Midbrain (tissue), 1 donor: ENCODE measurements at regions not wholly inside any gene's neighbourhood (a gene's known extent, or its start where the extent isn't known, plus 50 kb on each side); places are given as distances from the start of the nearest gene placed in this dataset.
"Not testable (repeated sequence)": the region's sequence is repeated elsewhere in the genome, so short reads cannot be mapped to it uniquely, and the experiment has no call there.

Experiments used
- DNase-seq: peaks from one replicate; lab custom pipeline; 2025; lab: John Stamatoyannopoulos, UW

GRCh38 chr5:21482983-21483650, 1370.0 kb downstream of the CDH12 start:
- not testable (repeated sequence) for DNase-seq

GRCh38 chr5:21482522-21482921, 1370.6 kb downstream of the CDH12 start:
- not testable (repeated sequence) for DNase-seq

GRCh38 chr5:21481320-21482270, 1371.5 kb downstream of the CDH12 start:
- DNase-seq = not testable (repeated sequence)

DNA sequence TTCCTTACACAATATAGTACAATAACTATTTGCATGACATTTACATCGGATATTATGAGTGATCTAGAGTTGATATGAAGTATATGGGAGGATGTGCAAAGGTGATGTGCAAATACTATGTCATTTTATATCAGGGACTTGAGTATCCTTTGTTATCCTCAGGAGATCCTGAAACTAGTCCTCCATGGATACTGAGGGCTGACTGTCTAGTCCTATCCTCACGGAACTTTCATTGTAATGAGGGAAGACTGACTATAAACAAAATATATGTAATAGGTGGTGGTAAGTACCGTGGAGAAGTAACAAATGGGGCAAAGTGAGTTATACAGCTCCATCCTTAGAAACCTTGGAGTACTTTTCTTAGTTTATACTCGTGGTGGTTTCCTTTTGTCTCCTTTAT, 1373.1 kb downstream of the CDH12 start:
- not testable (repeated sequence) for DNase-seq

- DNase-seq = not testable (repeated sequence)
Observed at GRCh38 chr5:21473981-21474380, 1379.2 kb downstream of the CDH12 start.

- not testable (repeated sequence) for DNase-seq
Observed at GRCh38 chr5:21473436-21473835, 1379.7 kb downstream of the CDH12 start.

DNA sequence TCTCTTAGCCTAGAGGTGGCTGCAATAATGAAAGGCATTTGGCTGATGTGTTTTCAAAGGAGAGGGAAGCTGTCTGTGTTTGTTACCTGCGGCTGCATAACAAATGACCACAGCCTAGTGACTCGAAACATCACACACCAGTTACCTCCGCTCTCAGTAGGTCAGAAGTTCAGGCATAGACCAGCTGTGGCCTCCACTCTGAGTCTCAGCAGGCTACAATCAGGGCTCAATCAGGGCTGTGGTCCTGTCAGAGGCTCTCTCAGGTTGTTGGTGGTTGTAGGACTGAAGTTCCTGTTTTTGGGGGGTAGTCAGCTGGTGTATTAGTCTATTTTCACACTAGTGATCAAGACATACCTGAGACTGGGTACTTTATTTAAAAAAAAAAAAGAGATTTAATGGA, 1381.5 kb downstream of the CDH12 start:
- DNase-seq = not testable (repeated sequence)

GRCh38 chr5:21469523-21470101, 1383.5 kb downstream of the CDH12 start:
- peak; percentile 77 for DNase-seq

DNA sequence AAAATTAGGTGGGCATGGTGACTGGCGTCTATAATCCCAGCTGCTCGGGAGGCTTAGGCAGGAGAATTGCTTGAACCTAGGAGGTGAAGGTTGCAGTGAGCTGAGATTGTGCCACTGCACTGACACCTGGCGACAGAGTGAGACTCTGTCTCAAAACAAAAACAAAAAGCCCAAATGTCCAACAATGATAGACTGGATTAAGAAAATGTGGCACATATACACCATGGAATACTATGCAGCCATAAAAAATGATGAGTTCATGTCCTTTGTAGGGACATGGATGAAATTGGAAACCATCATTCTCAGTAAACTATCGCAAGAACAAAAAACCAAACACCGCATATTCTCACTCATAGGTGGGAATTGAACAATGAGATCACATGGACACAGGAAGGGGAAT, 1385.6 kb downstream of the CDH12 start:
- not testable (repeated sequence) for DNase-seq

DNA sequence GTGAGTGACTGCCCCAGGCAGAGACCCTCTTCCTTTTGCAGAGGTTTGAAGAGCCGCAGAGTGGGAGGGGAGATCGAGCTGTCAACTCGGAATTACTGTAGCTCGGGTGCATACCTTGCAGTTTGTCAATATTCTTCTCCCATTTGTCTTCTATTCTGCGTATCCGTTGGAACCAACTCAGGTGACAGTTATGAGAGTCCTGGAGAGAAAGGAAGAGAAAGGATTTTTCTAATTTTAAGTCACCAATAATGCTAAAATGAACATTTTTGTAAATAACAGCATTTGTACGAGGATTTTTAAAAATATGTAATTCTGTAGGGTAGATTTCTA, 1393.4 kb downstream of the CDH12 start:
- DNase-seq = not testable (repeated sequence)

- DNase-seq = no peak
Observed at GRCh38 chr5:21452449-21452848, 1400.7 kb downstream of the CDH12 start.

DNA sequence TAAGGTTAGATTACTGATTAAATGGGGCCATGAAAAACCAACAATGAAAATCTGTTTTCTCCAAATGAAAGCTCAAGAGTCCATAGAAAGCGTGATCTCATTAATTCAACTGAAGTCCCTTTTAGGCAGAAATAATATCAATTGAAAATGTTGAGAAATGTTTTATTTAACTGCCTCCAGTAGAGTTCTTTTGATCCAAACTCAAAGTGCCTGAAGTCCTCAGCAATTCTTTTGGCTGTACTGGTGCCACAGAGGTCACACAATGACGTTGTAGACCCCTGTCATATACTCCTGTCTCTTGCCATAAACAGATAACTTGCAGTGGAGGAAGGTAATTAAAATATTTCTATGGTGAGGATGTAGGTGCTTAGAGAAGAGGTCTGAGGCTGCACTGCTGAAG, 1420.5 kb downstream of the CDH12 start:
- DNase-seq = no peak

GRCh38 chr5:21424907-21425306, 1428.2 kb downstream of the CDH12 start:
- DNase-seq = no peak

GRCh38 chr5:21419383-21419782, 1431.4 kb upstream of the CDH18 start:
- no peak for DNase-seq

DNA sequence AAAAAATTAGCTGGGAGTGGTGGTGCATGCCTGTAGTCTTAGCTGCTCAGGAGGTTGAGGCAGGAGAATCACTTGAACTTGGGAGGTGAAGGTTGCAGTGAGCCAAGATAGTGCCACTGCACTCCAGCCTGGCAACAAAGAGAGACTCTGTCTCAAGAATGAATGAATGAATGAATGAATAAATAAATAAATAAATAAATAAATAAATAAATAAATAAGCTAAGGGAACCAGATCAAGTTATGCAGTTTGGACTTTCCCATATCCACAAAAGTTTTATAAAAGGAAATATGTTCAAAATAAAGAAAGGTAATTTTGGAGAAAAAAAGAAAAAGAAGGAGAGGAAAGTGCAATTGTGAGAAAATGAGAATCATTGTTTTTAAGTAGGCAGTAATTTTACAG, 1414.1 kb upstream of the CDH18 start:
- not testable (repeated sequence) for DNase-seq

DNA sequence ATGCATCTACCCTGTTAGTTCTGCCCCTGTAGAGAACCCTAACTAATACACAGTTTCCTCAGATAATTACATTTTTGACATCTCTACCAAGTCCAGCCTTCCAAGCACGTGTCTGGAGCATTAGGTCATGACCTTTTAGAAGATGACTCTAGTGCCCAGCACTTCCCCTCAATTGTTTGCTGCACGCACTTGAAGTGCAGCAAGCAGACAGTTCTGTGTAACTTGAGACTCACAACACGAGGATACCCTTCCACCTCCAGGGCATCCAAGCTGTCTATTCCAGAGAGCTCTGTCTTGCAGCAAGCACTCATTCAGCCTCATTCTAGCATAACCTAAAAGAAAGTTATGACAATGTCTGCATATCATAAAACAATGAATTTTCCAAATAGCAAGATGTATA, 1410.5 kb upstream of the CDH18 start:
- DNase-seq = no peak

DNA sequence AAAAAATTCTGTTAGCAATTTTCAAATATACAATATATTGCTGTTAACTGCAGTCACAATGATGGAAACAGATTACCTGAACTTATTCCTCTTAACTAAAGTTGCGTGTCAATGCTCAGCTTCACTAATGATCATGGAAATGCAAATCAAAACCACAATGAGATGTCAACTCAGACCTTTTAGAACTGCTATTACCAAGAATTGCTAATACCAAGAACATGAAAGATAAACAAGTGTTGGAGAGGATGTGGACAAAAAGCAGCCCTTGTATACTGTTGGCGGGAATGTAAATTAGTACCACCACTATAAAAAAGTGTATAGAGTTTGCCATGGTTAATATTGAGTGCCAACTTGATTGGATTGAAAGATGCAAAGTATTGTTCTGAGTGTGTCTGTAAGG, 1409.7 kb upstream of the CDH18 start:
- no peak for DNase-seq

DNA sequence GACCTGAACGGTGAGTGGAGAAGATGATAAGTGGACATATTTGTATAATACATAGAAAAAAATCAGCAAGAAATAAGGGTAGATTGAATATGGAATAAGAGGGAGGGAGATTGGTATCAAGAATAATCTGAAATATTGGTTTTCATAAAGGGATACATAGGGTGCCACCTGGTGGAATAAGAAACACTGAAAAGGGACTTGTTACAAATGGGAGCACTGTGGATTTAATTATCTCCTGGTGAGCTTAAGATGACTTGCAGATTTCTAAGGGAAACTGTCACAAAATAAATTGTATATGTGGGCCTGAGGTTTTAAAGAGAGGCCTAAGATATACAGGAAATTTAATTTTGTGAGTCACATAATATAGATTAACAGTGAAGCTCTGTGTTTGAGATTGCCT, 1403.5 kb upstream of the CDH18 start:
- no peak for DNase-seq

GRCh38 chr5:21360754-21361153, 1372.8 kb upstream of the CDH18 start:
- DNase-seq = not testable (repeated sequence)

DNA sequence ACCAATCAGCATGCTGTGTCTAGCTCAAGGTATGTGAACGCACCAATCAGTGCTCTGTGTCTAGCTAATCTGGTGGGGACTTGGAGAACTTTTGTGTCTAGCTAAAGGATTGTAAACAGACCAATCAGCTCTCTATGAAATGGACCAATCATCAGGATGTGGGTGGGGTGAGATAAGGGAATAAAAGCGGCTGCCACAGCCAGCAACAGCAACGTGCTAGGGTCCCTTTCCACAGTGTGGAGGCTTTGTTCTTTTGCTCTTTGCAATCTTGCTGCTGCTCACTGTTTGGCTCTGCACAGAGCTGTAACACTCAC, 1353.9 kb upstream of the CDH18 start:
- DNase-seq = not testable (repeated sequence)

DNA sequence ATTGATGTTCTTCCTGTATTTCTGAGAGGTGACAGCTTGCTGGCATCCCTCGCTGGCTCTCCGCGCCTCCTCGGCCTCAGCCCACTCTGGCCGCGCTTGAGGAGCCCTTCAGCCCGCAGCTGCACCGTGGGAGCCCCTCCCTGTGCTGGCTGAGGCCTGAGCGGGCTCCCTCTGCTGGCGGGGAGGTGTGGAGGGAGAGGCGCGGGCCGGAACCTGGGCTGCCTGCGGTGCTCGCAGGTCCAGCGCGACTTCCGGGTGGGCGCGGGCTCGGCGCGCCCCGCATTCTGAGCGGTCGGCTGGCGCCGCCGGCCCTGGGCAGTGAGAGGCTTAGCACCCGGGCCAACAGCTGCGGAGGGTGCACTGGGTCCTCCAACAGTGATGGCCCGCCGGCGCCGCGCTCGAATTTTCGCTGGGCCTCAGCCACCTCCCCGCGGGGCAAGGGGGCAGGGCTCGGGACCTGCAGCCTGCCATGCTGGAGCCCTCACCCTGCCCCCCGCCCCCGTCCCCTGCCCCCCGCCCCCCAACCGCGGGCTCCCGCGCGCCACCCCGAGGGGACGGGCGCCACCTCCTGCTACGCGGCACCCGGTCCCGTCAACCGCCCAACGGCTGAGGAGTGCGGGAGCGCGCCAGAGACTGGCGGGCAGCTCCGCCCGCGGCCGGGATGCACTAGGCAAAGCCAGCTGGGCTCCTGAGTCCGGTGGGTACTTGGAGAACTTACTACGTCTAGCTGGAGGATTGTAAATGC, 1353.4 kb upstream of the CDH18 start:
- not testable (repeated sequence) for DNase-seq

GRCh38 chr5:21340233-21340632, 1352.2 kb upstream of the CDH18 start:
- not testable (repeated sequence) for DNase-seq
